HepG2 (cell line): ENCODE measurements at regions not wholly inside any gene's neighbourhood (a gene's known extent, or its start where the extent isn't known, plus 50 kb on each side); places are given as distances from the start of the nearest gene placed in this dataset.

ENCODE experiments used
- ATF1 ChIP-seq: IDR thresholded peaks from 2 replicates; pipeline ENCODE4 v1.6.1; 2016; ENCODE audit warnings: mild to moderate bottlenecking, control low read depth
- ZKSCAN8 ChIP-seq: IDR thresholded peaks from 2 replicates; pipeline ENCODE4 v1.6.1; 2016; ENCODE audit warnings: borderline replicate concordance, missing genetic modification reagents, missing compliant biosample characterization
- ZNF484 ChIP-seq: sonication (generic); formaldehyde crosslinking; IDR thresholded peaks from 2 replicates; pipeline ENCODE4 v1.5.1; 2020; ENCODE audit warnings: mild to moderate bottlenecking, low read depth, missing genetic modification reagents, borderline replicate concordance
- ZSCAN25 ChIP-seq: sonication (generic); formaldehyde crosslinking; IDR thresholded peaks from 2 replicates; pipeline ENCODE4 v1.8.0; 2022; ENCODE audit warnings: mild to moderate bottlenecking, missing genetic modification reagents
- TF ChIP-seq, protein P1 (sequence below): sonication (generic); formaldehyde crosslinking; IDR thresholded peaks from 2 replicates; pipeline ENCODE4 v1.4.0; 2020; ENCODE audit warnings: missing genetic modification reagents, mild to moderate bottlenecking, borderline replicate concordance
- TF ChIP-seq, protein P2 (sequence below): sonication (generic); formaldehyde crosslinking; IDR thresholded peaks from 2 replicates; pipeline ENCODE4 v1.4.0; 2020; ENCODE audit warnings: missing genetic modification reagents, mild to moderate bottlenecking, borderline replicate concordance
- TF ChIP-seq, protein P3 (sequence below): sonication (generic); formaldehyde crosslinking; IDR thresholded peaks from 2 replicates; pipeline ENCODE4 v1.5.1; 2020; ENCODE audit warnings: mild to moderate bottlenecking, missing genetic modification reagents
- TF ChIP-seq, protein P4 (sequence below): sonication (generic); formaldehyde crosslinking; conservative IDR thresholded peaks from 2 replicates; pipeline ENCODE4 v1.8.0; 2022; ENCODE audit warnings: mild to moderate bottlenecking, moderate library complexity, missing genetic modification reagents
- TF ChIP-seq, protein P5 (sequence below): sonication (generic); formaldehyde crosslinking; IDR thresholded peaks from 2 replicates; pipeline ENCODE4 v1.8.1; 2023; ENCODE audit warnings: missing genetic modification reagents, inconsistent platforms, borderline replicate concordance
- TF ChIP-seq, protein P6 (sequence below): sonication (generic); formaldehyde crosslinking; IDR thresholded peaks from 2 replicates; pipeline ENCODE4 v1.9.0; 2021; ENCODE audit warnings: mild to moderate bottlenecking, missing genetic modification reagents

DNA sequence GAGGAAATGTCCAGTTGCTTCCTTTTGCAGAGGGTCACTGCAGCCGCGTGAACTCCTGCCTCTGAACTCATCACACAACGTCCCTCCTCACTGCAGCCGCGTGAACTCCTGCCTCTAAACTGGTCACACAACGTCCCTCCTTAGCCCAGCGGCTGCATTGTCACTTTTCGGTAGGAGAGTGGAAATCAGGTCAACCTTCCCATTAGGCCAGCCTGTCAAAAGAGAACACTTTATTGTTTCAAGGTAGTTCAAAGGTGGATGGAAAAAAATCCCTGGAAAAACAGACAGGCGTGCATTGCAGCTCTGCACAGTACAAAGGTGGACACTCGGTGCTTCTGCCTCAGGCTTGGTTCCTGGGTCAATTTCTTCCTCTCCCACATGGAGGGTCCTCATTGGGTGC is 280.2 kb downstream of the FOXL1 start (continued):
- TF ChIP-seq, protein P1, sequence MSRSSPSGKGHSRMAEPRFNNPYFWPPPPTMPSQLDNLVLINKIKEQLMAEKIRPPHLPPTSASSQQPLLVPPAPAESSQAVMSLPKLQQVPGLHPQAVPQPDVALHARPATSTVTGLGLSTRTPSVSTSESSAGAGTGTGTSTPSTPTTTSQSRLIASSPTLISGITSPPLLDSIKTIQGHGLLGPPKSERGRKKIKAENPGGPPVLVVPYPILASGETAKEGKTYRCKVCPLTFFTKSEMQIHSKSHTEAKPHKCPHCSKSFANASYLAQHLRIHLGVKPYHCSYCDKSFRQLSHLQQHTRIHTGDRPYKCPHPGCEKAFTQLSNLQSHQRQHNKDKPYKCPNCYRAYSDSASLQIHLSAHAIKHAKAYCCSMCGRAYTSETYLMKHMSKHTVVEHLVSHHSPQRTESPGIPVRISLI: peak; percentile 82
- TF ChIP-seq, protein P2, sequence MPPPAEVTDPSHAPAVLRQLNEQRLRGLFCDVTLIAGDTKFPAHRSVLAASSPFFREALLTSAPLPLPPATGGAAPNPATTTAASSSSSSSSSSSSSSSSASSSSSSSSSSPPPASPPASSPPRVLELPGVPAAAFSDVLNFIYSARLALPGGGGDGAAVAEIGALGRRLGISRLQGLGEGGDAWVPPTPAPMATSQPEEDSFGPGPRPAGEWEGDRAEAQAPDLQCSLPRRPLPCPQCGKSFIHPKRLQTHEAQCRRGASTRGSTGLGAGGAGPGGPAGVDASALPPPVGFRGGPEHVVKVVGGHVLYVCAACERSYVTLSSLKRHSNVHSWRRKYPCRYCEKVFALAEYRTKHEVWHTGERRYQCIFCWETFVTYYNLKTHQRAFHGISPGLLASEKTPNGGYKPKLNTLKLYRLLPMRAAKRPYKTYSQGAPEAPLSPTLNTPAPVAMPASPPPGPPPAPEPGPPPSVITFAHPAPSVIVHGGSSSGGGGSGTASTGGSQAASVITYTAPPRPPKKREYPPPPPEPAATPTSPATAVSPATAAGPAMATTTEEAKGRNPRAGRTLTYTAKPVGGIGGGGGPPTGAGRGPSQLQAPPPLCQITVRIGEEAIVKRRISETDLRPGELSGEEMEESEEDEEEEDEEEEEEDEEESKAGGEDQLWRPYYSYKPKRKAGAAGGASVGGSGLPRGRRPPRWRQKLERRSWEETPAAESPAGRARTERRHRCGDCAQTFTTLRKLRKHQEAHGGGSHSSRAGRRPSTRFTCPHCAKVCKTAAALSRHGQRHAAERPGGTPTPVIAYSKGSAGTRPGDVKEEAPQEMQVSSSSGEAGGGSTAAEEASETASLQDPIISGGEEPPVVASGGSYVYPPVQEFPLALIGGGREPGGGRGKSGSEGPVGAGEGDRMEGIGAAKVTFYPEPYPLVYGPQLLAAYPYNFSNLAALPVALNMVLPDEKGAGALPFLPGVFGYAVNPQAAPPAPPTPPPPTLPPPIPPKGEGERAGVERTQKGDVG (CRISPR knock-in tag): no peak
- TF ChIP-seq, protein P3, sequence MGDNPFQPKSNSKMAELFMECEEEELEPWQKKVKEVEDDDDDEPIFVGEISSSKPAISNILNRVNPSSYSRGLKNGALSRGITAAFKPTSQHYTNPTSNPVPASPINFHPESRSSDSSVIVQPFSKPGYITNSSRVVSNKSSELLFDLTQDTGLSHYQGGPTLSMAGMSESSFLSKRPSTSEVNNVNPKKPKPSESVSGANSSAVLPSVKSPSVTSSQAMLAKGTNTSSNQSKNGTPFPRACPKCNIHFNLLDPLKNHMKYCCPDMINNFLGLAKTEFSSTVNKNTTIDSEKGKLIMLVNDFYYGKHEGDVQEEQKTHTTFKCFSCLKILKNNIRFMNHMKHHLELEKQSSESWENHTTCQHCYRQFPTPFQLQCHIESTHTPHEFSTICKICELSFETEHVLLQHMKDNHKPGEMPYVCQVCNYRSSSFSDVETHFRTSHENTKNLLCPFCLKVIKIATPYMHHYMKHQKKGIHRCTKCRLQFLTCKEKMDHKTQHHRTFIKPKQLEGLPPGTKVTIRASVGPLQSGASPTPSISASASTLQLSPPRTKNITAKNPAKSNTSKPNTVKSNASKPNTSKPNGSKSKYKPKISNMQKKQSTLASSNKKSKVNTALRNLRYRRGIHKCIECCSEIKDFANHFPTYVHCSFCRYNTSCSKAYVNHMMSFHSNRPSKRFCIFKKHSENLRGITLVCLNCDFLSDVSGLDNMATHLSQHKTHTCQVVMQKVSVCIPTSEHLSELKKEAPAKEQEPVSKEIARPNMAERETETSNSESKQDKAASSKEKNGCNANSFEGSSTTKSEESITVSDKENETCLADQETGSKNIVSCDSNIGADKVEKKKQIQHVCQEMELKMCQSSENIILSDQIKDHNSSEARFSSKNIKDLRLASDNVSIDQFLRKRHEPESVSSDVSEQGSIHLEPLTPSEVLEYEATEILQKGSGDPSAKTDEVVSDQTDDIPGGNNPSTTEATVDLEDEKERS (CRISPR knock-in tag): no peak
- TF ChIP-seq ZSCAN25 (CRISPR knock-in tag) (no peak), ATF1 (no peak), ZKSCAN8 (CRISPR knock-in tag) (no peak), ZNF484 (CRISPR knock-in tag) (no peak)
- TF ChIP-seq, protein P4, sequence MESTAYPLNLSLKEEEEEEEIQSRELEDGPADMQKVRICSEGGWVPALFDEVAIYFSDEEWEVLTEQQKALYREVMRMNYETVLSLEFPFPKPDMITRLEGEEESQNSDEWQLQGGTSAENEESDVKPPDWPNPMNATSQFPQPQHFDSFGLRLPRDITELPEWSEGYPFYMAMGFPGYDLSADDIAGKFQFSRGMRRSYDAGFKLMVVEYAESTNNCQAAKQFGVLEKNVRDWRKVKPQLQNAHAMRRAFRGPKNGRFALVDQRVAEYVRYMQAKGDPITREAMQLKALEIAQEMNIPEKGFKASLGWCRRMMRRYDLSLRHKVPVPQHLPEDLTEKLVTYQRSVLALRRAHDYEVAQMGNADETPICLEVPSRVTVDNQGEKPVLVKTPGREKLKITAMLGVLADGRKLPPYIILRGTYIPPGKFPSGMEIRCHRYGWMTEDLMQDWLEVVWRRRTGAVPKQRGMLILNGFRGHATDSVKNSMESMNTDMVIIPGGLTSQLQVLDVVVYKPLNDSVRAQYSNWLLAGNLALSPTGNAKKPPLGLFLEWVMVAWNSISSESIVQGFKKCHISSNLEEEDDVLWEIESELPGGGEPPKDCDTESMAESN (CRISPR knock-in tag): no peak
- TF ChIP-seq, protein P5, sequence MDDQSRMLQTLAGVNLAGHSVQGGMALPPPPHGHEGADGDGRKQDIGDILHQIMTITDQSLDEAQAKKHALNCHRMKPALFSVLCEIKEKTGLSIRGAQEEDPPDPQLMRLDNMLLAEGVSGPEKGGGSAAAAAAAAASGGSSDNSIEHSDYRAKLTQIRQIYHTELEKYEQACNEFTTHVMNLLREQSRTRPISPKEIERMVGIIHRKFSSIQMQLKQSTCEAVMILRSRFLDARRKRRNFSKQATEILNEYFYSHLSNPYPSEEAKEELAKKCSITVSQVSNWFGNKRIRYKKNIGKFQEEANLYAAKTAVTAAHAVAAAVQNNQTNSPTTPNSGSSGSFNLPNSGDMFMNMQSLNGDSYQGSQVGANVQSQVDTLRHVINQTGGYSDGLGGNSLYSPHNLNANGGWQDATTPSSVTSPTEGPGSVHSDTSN (CRISPR knock-in tag): no peak
- TF ChIP-seq, protein P6, sequence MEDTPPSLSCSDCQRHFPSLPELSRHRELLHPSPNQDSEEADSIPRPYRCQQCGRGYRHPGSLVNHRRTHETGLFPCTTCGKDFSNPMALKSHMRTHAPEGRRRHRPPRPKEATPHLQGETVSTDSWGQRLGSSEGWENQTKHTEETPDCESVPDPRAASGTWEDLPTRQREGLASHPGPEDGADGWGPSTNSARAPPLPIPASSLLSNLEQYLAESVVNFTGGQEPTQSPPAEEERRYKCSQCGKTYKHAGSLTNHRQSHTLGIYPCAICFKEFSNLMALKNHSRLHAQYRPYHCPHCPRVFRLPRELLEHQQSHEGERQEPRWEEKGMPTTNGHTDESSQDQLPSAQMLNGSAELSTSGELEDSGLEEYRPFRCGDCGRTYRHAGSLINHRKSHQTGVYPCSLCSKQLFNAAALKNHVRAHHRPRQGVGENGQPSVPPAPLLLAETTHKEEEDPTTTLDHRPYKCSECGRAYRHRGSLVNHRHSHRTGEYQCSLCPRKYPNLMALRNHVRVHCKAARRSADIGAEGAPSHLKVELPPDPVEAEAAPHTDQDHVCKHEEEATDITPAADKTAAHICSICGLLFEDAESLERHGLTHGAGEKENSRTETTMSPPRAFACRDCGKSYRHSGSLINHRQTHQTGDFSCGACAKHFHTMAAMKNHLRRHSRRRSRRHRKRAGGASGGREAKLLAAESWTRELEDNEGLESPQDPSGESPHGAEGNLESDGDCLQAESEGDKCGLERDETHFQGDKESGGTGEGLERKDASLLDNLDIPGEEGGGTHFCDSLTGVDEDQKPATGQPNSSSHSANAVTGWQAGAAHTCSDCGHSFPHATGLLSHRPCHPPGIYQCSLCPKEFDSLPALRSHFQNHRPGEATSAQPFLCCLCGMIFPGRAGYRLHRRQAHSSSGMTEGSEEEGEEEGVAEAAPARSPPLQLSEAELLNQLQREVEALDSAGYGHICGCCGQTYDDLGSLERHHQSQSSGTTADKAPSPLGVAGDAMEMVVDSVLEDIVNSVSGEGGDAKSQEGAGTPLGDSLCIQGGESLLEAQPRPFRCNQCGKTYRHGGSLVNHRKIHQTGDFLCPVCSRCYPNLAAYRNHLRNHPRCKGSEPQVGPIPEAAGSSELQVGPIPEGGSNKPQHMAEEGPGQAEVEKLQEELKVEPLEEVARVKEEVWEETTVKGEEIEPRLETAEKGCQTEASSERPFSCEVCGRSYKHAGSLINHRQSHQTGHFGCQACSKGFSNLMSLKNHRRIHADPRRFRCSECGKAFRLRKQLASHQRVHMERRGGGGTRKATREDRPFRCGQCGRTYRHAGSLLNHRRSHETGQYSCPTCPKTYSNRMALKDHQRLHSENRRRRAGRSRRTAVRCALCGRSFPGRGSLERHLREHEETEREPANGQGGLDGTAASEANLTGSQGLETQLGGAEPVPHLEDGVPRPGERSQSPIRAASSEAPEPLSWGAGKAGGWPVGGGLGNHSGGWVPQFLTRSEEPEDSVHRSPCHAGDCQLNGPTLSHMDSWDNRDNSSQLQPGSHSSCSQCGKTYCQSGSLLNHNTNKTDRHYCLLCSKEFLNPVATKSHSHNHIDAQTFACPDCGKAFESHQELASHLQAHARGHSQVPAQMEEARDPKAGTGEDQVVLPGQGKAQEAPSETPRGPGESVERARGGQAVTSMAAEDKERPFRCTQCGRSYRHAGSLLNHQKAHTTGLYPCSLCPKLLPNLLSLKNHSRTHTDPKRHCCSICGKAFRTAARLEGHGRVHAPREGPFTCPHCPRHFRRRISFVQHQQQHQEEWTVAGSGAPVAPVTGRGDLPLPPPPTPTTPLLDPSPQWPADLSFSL (CRISPR knock-in tag): peak; percentile 36; the same call in 1 of the 2 replicates
